HCT116 (cell line): ENCODE measurements at regions not wholly inside any gene's neighbourhood (a gene's known extent, or its start where the extent isn't known, plus 50 kb on each side); places are given as distances from the start of the nearest gene placed in this dataset.

Experiments
- CTCF ChIP-seq, 3 experiments: fragments of 200-600 bp in 1 of 3; sonication (generic) in 1 of 3; IDR thresholded peaks in 2 of 3; conservative IDR thresholded peaks in 1 of 3; 2 replicates each; pipeline ENCODE4 v1.5.1; 2012 to 2017; ENCODE audit warnings: low read depth in 2 of 3, low read length in 2 of 3, antibody characterized with exemption in 1 of 3, borderline replicate concordance in 1 of 3, control low read depth in 1 of 3, mild to moderate bottlenecking in 1 of 3, mixed read lengths in 1 of 3, mixed run types in 1 of 3, moderate library complexity in 1 of 3; ENCODE audit not compliant: insufficient read depth in 1 of 3
- POLR2A ChIP-seq: IDR thresholded peaks from 2 replicates; pipeline ENCODE4 v1.7.0; 2011; ENCODE audit warnings: borderline replicate concordance; ENCODE audit not compliant: insufficient read depth, insufficient read length; ENCODE audit errors: extremely low read depth

- TF ChIP-seq POLR2A (no peak), CTCF (IDR thresholded peaks at IDR 0.05 in 2 of 3, conservative IDR thresholded peaks at IDR 0.05 in 1 of 3; ENCODE audit: borderline replicate concordance in 1 of 3, insufficient read depth in 1 of 3, low read depth in 2 of 3, low read length in 2 of 3) (no peak)
Observed at GRCh38 chr11:82406611-82407010, 327.1 kb downstream of the FAM181B start.
